ENCODE measurements at regions not wholly inside any gene's neighbourhood (a gene's known extent, or its start where the extent isn't known, plus 50 kb on each side); places are given as distances from the start of the nearest gene placed in this dataset.

- no peak for DNase-seq
- peaks cover 0 to 3% of the 10 kb centered on the region in 2 donors for H3K9me3 ChIP-seq (replicated peaks in 1 of 2; ENCODE audit: control insufficient read depth in 1 of 2, insufficient read depth in 1 of 2, low read length in 2 of 2)
- no peaks in the 10 kb centered on the region for H3K79me2 ChIP-seq (ENCODE audit: insufficient read depth, low read length)
- intact Hi-C loops (cut with micrococcal nuclease), result no loop called here
- H2AFZ ChIP-seq (ENCODE audit: insufficient read depth, low read depth, low read length, poor library complexity, severe bottlenecking), result no peak overlapping the region
- WGBS (ENCODE audit: insufficient coverage), result 33% methylated on average over 1 of the region's 2 CpGs
- TF ChIP-seq, protein P1, sequence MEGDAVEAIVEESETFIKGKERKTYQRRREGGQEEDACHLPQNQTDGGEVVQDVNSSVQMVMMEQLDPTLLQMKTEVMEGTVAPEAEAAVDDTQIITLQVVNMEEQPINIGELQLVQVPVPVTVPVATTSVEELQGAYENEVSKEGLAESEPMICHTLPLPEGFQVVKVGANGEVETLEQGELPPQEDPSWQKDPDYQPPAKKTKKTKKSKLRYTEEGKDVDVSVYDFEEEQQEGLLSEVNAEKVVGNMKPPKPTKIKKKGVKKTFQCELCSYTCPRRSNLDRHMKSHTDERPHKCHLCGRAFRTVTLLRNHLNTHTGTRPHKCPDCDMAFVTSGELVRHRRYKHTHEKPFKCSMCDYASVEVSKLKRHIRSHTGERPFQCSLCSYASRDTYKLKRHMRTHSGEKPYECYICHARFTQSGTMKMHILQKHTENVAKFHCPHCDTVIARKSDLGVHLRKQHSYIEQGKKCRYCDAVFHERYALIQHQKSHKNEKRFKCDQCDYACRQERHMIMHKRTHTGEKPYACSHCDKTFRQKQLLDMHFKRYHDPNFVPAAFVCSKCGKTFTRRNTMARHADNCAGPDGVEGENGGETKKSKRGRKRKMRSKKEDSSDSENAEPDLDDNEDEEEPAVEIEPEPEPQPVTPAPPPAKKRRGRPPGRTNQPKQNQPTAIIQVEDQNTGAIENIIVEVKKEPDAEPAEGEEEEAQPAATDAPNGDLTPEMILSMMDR (IDR thresholded peaks at IDR 0.05), result no peak
- peaks cover 0 to 3% (median 2%) of the 10 kb centered on the region in 3 donors for H3K27me3 Mint-ChIP-seq (ENCODE audit: low read depth in 3 of 3)
- no peaks in the 10 kb centered on the region for H4K20me1 ChIP-seq (ENCODE audit: insufficient read depth, low read length)
- no peak overlapping the region for H3K4me3 Mint-ChIP-seq
- H3K27ac ChIP-seq (ENCODE audit: low read depth in 1 of 2, low read length in 2 of 2), result no peak overlapping the region
- no peaks in the 10 kb centered on the region for H3K36me3 Mint-ChIP-seq
- peaks cover 2 to 15% (median 6%) of the 10 kb centered on the region in 7 donors for H3K9me3 Mint-ChIP-seq
- no peaks in the 10 kb centered on the region for H3K4me1 ChIP-seq (ENCODE audit: control insufficient read depth in 1 of 2, insufficient read depth in 2 of 2, low read length in 2 of 2)
- no peaks in the 10 kb centered on the region for H3K4me1 Mint-ChIP-seq
- H3K27ac Mint-ChIP-seq, result no peak overlapping the region
- no peak overlapping the region for H3K4me3 ChIP-seq (replicated peaks in 1 of 3; ENCODE audit: low read depth in 2 of 3, low read length in 3 of 3)
- H3K36me3 ChIP-seq (replicated peaks in 1 of 2; ENCODE audit: control insufficient read depth in 1 of 2, insufficient read depth in 2 of 2, low read length in 2 of 2), result no peaks in the 10 kb centered on the region
- H3K27me3 ChIP-seq (ENCODE audit: control insufficient read depth in 2 of 2, insufficient read depth in 2 of 2, low read length in 2 of 2), result peaks cover 0 to 2% of the 10 kb centered on the region in 2 donors
- no peak overlapping the region for H3K9ac ChIP-seq (ENCODE audit: insufficient read depth, low read length, poor library complexity, severe bottlenecking)
- no peak overlapping the region for H3K4me2 ChIP-seq (replicated peaks; ENCODE audit: extremely low read depth, low read length, poor library complexity, severe bottlenecking)
Measured at GRCh38 chr11:15707971-15708370, 593.2 kb downstream of the INSC start.

GRCh38 chr11:15710580-15711275 lies 596.0 kb downstream of the INSC start:
- Histone ChIP-seq H3K27me3 (ENCODE audit: control insufficient read depth in 2 of 2, insufficient read depth in 2 of 2, low read length in 2 of 2) (peaks cover 0 to 2% of the 10 kb centered on the region in 2 donors), H3K4me2 (replicated peaks; ENCODE audit: extremely low read depth, low read length, poor library complexity, severe bottlenecking) (no peak overlapping the region), H3K79me2 (ENCODE audit: insufficient read depth, low read length) (no peaks in the 10 kb centered on the region), H3K27ac (ENCODE audit: low read depth in 1 of 2, low read length in 2 of 2) (no peak overlapping the region), H3K4me3 (replicated peaks in 1 of 3; ENCODE audit: low read depth in 2 of 3, low read length in 3 of 3) (no peak overlapping the region), H2AFZ (ENCODE audit: insufficient read depth, low read depth, low read length, poor library complexity, severe bottlenecking) (no peak overlapping the region), H3K4me1 (ENCODE audit: control insufficient read depth in 1 of 2, insufficient read depth in 2 of 2, low read length in 2 of 2) (no peaks in the 10 kb centered on the region), H3K9me3 (replicated peaks in 1 of 2; ENCODE audit: control insufficient read depth in 1 of 2, insufficient read depth in 1 of 2, low read length in 2 of 2) (peaks cover 0 to 3% of the 10 kb centered on the region in 2 donors), H3K9ac (ENCODE audit: insufficient read depth, low read length, poor library complexity, severe bottlenecking) (no peak overlapping the region), H4K20me1 (ENCODE audit: insufficient read depth, low read length) (no peaks in the 10 kb centered on the region), H3K36me3 (replicated peaks in 1 of 2; ENCODE audit: control insufficient read depth in 1 of 2, insufficient read depth in 2 of 2, low read length in 2 of 2) (no peaks in the 10 kb centered on the region)
- TF ChIP-seq, protein P1 (IDR thresholded peaks at IDR 0.05), result no peak
- WGBS (ENCODE audit: insufficient coverage), result no CpG with 5 or more reads among the region's 3 CpGs
- no peak for DNase-seq
- H3K9me3 Mint-ChIP-seq, result peaks cover 0 to 13% (median 4%) of the 10 kb centered on the region in 7 donors
- no peak overlapping the region for H3K27ac Mint-ChIP-seq
- H3K36me3 Mint-ChIP-seq, result no peaks in the 10 kb centered on the region
- peaks cover 0 to 3% (median 2%) of the 10 kb centered on the region in 3 donors for H3K27me3 Mint-ChIP-seq (ENCODE audit: low read depth in 3 of 3)
- intact Hi-C loops (cut with micrococcal nuclease), result no loop called here
- H3K4me1 Mint-ChIP-seq, result no peaks in the 10 kb centered on the region
- H3K4me3 Mint-ChIP-seq, result no peak overlapping the region
